Colonic mucosa (tissue), 4 donors: ENCODE measurements at regions not wholly inside any gene's neighbourhood (a gene's known extent, or its start where the extent isn't known, plus 50 kb on each side); places are given as distances from the start of the nearest gene placed in this dataset.

Source experiments
- DNase-seq: peaks from one replicate; pipeline ENCODE4 v3.0.0-alpha.2; 2020
- H3K27ac ChIP-seq: fragments of 200-600 bp; one replicate; pipeline ENCODE4 v1.8.0; 2021
- H3K27me3 ChIP-seq: fragments of 200-600 bp; one replicate; pipeline ENCODE4 v1.8.0; 2021
- H3K36me3 ChIP-seq: fragments of 200-600 bp; one replicate; pipeline ENCODE4 v1.8.0; 2021
- H3K4me1 ChIP-seq: fragments of 200-600 bp; one replicate; pipeline ENCODE4 v1.8.0; 2021; ENCODE audit warnings: mild to moderate bottlenecking
- H3K4me3 ChIP-seq: fragments of 200-600 bp; one replicate; pipeline ENCODE4 v1.8.0; 2021
- H3K9ac ChIP-seq, 2 donors: one replicate each; pipeline ENCODE4 v1.7.0; 2013; ENCODE audit warnings: control low read depth in 2 of 2, low read depth in 2 of 2, low read length in 2 of 2
- H3K9me3 ChIP-seq: fragments of 200-600 bp; one replicate; pipeline ENCODE4 v1.8.0; 2021
- intact Hi-C: fragments of 100-400 bp; cut with DNase I; formaldehyde crosslinking; loops from one replicate; pipeline ENCODE4 v1.14.1; 2022
- TF ChIP-seq, protein P1 (sequence below): fragments of 200-600 bp; IDR thresholded peaks from one replicate; pipeline ENCODE4 v1.8.0; 2022; ENCODE audit warnings: antibody characterized with exemption, mild to moderate bottlenecking
- donor health status: healthy.
- donor health status: DM: no; HTN: no; CAD: no.
- donor health status: DM: no; HTN: no; CAD: no.

DNA sequence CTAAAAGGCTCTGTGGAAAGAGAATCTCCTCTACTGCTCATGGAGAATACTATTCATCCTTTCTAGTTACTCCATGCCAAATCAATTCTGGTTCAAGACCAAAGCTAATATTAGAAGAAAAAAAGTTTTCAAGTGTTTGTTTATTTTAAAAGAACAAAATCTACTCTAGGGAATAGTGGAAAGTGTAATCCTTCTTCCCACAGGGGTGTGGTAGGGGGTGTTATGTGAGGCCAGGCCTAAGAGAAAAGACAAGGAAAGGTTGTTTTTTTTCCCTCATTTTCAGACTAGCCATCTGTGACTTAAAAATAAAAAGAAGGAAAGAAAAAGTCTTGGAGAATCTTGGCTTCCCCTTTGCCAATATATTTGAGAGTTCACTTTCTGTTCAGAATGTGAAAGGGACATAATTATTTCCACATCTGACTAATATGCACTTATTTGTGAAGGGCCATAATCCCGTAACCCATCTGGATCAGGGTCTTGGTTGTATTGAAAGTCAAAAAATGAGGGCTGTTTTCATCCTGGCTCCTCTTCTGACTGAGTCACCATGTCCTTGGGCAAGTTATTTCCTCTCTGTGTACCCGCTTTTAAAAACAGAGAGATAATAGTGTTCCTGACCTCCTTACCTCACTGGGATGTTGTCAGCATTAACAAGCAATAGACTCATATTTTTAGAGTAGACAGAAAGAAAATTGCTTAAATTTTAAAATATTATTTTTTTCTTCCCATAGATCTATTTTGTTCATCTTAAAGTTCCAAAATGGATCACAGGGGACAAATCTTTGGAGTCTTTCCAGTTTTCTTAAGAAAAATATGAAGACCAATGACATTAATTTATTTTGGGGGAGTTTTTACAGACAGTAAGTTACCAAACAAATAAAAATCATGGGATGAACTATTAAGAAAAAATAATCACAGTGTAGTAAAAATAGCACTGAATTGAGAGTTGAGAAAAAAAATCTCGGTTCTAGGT lies 233.7 kb downstream of the IBTK start:
- no peaks in the 10 kb centered on the region for H3K36me3 ChIP-seq
- H3K9me3 ChIP-seq: no peaks in the 10 kb centered on the region
- DNase-seq: no peak
- no peaks in the 10 kb centered on the region for H3K27me3 ChIP-seq
- H3K9ac ChIP-seq: no peak overlapping the region
- no peak overlapping the region for H3K4me3 ChIP-seq
- TF ChIP-seq, protein P1, sequence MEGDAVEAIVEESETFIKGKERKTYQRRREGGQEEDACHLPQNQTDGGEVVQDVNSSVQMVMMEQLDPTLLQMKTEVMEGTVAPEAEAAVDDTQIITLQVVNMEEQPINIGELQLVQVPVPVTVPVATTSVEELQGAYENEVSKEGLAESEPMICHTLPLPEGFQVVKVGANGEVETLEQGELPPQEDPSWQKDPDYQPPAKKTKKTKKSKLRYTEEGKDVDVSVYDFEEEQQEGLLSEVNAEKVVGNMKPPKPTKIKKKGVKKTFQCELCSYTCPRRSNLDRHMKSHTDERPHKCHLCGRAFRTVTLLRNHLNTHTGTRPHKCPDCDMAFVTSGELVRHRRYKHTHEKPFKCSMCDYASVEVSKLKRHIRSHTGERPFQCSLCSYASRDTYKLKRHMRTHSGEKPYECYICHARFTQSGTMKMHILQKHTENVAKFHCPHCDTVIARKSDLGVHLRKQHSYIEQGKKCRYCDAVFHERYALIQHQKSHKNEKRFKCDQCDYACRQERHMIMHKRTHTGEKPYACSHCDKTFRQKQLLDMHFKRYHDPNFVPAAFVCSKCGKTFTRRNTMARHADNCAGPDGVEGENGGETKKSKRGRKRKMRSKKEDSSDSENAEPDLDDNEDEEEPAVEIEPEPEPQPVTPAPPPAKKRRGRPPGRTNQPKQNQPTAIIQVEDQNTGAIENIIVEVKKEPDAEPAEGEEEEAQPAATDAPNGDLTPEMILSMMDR: no peak
- H3K4me1 ChIP-seq: no peaks in the 10 kb centered on the region
- H3K27ac ChIP-seq: no peak overlapping the region
- intact Hi-C loops: no loop called here

DNA sequence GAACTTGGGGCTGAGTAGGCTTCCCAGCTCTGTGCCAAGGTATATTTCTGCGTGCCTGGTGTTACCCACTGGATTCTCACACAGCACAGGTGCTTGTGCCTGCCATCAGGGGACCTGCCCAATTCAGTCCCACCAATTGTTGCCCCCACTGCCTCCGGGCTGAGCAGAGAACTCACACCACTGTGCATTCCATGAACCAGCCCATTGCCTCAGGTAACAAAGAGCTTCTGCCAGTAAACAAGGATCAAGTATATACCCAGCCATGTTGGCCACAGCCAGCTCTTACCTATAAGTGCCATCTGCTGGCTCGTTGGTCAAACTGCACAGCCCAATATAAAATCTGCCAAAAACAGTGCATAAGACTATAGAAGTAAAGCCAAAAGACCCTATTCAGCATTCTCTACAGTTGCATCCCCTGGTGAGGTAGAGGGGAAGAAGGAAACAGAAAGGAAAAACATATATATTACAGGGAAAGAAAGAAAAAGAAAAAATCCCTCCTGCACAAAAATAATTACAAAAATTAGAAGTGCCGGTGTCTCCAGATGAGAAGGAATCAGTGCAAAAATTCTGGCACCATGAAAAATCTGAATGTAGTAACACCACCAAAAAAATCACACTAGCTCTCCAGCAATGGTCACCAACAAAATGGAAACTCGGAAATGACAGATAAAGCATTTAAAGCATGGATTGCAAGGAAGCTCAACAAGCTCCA lies 241.4 kb downstream of the IBTK start:
- Histone ChIP-seq H3K36me3 (no peaks in the 10 kb centered on the region), H3K9ac (no peak overlapping the region), H3K9me3 (no peaks in the 10 kb centered on the region), H3K27me3 (no peaks in the 10 kb centered on the region), H3K4me3 (no peak overlapping the region), H3K4me1 (no peaks in the 10 kb centered on the region), H3K27ac (no peak overlapping the region)
- TF ChIP-seq, protein P1: peak; percentile 56
- intact Hi-C loops: no loop called here
- DNase-seq: peak; percentile 23

DNA sequence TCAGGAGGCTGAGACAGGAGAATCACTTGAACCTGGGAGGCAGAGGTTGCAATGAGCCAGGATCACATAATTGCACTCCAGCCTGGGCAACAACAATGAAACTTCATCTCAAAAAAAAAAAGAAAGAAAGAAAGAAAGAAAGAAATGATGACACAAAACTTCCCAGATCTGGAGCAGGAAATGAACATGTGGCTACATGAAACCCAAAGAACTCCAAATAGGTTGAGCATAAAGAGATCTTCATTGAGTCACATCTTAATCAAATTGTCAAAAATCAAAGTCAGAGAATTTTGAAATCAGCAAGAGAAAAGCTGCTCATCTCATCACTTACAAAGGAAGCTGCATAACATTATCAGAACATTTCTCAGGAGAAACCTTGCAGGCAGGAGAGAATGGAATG lies 247.0 kb downstream of the IBTK start:
- intact Hi-C loops: no loop called here

DNA sequence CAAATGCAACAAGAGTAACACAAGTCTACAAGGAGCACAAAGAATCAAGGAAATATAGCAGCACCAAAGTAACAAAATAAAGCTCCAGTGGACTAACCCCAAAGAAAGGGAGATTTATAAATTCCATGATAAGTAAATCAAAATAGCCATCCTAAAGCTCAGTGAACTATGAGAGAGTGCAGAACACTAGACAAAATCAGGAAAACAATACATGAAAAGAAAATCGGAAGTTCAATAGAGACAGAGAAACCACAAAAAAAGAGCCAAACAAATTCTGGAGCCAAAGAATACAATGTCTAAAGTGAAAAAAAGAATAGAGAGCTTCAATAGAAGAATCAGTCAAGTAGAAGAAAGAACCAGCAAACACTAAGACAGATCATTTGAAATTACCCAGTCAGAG lies 247.3 kb upstream of the TENT5A start:
- no peak for DNase-seq
- Histone ChIP-seq H3K9me3 (no peaks in the 10 kb centered on the region), H3K27ac (no peak overlapping the region), H3K4me1 (no peaks in the 10 kb centered on the region), H3K27me3 (no peaks in the 10 kb centered on the region), H3K4me3 (no peak overlapping the region), H3K9ac (no peak overlapping the region), H3K36me3 (no peaks in the 10 kb centered on the region)
- intact Hi-C loops: no loop called here
- TF ChIP-seq, protein P1: no peak

More for the DNA sequence above, 247.0 kb downstream of the IBTK start:
- TF ChIP-seq, protein P1: no peak
- H3K4me3 ChIP-seq: no peak overlapping the region
- no peaks in the 10 kb centered on the region for H3K4me1 ChIP-seq
- no peak overlapping the region for H3K9ac ChIP-seq
- H3K27me3 ChIP-seq: no peaks in the 10 kb centered on the region
- DNase-seq: no peak
- no peaks in the 10 kb centered on the region for H3K36me3 ChIP-seq
- no peak overlapping the region for H3K27ac ChIP-seq
- no peaks in the 10 kb centered on the region for H3K9me3 ChIP-seq

DNA sequence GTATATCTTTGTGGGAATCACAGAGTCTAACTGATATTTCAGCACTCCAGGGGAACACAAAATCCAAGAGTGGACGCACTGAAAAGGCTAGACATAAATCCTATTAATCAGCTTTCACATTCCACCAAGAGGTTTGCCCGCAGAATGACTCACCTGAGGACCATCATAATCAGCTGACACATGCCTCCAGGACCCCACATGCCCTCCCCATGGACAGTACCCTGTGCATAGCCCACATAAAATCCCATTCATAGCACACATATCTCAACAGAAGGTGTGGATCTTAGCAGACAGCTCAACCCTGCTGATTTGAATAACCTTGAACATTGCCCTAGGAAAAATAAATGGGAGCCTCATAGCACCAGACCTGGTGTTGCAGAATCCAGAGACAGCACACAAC lies 246.8 kb upstream of the TENT5A start:
- intact Hi-C loops: no loop called here
- H3K27ac ChIP-seq: no peak overlapping the region
- TF ChIP-seq, protein P1: no peak
- no peak for DNase-seq
- no peaks in the 10 kb centered on the region for H3K27me3 ChIP-seq
- H3K4me3 ChIP-seq: no peak overlapping the region
- H3K4me1 ChIP-seq: no peaks in the 10 kb centered on the region
- H3K36me3 ChIP-seq: no peaks in the 10 kb centered on the region
- no peaks in the 10 kb centered on the region for H3K9me3 ChIP-seq
- no peak overlapping the region for H3K9ac ChIP-seq
